Activated naive CD4-positive, alpha-beta T cell treated with anti-CD3 and anti-CD28 coated beads, Interleukin-2, amount 50 U/mL, for 16 hours (primary cell): ENCODE measurements at regions not wholly inside any gene's neighbourhood (a gene's known extent, or its start where the extent isn't known, plus 50 kb on each side); places are given as distances from the start of the nearest gene placed in this dataset.
"Not testable (repeated sequence)": the region's sequence is repeated elsewhere in the genome, so short reads cannot be mapped to it uniquely, and the experiment has no call there.

Experiments used
- DNase-seq: peaks from one replicate; pipeline ENCODE4 v3.0.0-alpha.2; 2020

DNA sequence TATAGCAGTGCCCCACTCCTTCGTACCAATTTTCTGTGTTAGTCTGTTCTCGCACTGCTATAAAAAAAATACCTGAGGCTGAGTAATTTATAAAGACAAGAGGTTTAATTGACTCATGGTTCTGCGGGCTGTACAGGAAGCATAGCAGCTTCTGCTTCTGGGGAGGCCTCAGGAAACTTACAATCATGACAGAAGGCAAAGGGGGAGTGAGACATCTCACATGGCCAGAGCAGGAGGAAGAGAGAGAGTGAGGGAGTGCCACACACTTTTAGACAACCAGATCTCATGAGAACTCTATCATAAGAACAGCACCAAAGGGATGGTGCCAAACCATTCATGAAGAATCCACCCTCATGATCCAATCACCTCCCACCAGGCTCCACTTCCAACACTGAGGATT is 133.8 kb upstream of the USP9X start:
- not testable (repeated sequence) for DNase-seq

GRCh38 chrX:40952855-40953254 is 132.4 kb upstream of the USP9X start:
- DNase-seq = no peak

DNA sequence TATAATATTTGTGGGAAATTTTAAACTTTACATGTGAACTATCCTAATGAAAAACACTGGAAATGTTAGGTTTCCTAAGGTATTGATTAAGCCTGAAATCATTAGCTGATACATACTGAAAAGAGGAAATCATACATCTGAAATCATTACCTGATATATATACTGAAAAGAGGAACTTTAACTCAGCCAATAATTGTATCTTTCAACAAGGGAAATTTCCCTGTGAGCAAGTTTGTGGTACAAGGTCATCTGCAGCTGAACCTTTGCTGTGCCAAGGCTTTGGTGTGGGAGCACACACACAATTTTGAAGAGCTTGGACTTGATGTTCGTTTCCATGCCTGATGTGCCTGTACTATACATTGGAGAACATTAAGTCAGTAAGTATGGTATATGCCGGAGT is 131.9 kb upstream of the USP9X start:
- DNase-seq = no peak

DNA sequence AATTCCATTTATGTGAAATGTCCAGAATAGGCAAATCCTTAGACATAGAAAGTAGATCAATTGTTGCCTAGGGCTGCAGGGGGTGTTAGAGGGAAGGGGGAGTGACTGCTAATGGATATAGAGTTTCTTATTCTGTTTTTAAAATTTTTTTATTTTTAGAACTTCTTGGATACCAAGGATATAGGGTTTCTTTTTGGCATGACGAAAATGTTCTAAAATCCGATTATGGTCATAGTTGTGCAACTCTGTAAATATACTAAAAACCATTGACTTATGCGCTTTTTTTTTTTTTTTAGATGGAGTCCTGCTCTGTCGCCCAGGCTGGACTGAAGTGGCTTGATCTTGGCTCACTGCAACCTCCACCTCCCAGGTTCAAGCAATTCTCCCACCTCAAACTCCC is 125.2 kb upstream of the USP9X start:
- no peak for DNase-seq

- no peak for DNase-seq
Measured at GRCh38 chrX:40962793-40963407, 122.3 kb upstream of the USP9X start.

DNA sequence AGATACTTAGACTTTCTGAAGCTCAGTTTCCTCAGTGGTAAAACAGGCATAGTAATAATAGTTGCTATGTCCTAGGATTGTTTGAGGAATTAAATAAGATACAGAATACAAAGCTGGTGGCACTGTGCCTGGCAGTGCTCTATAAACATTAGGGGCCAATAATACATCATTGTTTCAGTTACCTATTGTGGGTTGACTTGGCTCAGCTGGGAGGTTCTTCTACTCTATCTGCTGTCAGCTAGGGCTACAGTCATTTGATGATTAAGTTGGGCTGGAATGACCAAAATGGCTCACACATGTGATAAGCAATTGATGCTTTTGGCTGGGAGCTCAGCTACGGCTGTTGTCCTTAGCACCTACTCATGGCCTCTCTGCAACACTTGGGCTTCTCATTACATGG is 121.2 kb upstream of the USP9X start:
- no peak for DNase-seq

GRCh38 chrX:40964633-40965586 is 120.3 kb upstream of the USP9X start:
- DNase-seq = no peak

DNA sequence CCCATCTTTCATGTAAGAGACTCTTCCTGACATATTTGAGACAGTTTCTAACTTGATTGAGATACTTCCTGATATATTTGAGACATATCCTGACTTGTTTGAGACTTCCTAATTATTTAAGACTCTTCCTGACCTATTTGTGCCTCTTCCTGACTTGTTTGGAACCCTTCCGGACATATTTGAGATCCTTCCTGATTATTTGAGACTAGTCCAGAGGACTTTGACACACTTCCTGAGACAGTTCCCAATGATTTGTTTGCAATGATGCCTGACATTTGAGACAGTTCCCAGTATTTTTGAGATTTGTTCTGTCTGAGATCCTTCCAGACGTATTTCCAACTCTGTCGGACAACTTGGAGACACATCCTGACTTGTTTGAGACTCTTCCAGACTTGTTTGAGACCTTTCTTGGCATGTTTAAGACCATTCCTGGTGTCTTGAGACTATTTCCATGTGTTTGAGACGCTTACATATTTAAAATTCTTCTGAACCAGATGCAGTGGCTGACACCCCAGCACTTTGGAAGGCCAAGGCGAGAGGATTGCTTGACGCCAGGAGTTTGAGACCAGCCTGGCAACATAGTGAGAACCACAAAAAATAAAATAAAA is 118.9 kb upstream of the USP9X start:
- DNase-seq = no peak

- DNase-seq = no peak
Measured at GRCh38 chrX:40968180-40968579, 117.1 kb upstream of the USP9X start.

DNA sequence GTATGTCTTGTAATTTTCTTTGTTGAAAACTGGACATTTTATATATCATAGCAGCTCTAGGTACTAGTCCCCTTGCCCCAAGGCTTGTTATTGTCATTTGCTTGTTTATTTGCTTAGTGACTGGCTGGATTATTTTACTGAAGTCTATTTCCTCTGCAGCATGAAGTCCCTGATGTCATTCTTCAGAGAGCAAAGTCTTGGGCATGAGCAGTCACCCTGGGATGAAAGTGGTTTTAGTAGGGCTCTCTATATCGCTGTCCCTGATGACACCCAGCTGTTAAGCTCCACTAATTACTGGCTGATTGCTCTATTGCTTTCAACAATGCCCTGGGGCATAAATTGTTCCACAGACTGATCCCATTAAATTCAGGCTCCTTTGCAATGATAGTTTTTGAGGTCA is 113.5 kb upstream of the USP9X start:
- DNase-seq = no peak

- DNase-seq = no peak
Measured at GRCh38 chrX:40973619-40974018, 111.6 kb upstream of the USP9X start.

- no peak for DNase-seq
Measured at GRCh38 chrX:40975951-40976350, 109.3 kb upstream of the USP9X start.

GRCh38 chrX:40976981-40977380 is 108.3 kb upstream of the USP9X start:
- DNase-seq = no peak

DNA sequence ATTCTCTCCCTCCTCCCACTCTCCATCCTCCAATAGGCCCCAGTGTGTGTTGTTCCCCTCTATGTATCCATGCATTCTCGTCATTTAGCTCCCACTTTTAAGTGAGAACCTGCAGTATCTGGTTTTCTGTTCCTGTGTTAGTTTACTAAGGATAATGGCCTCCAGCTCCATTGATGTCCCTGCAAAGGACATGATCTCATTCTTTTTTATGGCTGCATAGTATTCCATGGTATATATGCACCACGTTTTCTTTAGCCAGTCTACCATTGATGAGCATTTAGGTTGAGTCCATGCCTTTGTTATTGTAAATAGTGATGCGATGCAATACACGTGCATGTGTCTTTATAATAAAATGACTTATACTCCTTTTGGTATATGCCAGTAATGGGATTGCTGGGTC is 100.3 kb upstream of the USP9X start:
- DNase-seq = no peak

DNA sequence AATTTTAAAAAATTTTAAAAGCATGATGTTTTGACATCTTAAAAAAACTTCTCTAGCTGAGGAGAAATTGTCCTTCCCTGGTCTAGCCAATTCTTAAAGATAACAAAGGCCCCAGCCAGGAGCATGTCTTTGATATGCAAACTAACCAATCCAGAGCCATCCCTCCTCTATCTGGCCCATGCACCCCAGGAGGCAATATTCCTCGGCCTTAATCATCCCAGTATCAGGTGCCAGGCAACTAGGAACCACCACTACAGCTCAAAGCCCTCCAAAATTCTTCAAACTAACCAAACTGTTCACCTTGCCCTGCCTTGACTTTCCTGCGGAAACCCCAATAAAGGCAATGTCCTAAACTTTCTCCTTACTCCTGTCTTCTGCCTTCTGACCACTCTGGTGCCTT is 97.8 kb upstream of the USP9X start:
- DNase-seq = no peak

GRCh38 chrX:40988100-40988499 is 97.1 kb upstream of the USP9X start:
- no peak for DNase-seq

DNA sequence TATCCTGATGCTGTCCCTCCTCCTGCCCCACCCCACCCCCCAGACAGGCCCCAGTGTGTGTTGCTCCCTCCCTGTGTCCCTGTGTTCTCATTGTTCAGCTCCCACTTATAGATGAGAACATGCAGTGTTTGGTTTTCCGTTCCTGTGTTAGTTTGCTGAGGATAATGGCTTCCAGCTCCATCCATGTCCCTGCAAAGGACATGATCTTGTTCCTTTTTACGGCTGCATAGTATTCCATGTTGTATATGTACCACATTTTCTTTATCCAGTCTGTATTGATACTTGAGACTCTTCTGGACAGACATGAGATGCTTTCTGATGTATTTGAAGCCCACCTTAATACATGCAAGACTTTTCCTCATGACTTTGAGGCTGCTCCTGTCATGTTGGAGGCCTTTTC is 91.8 kb upstream of the USP9X start:
- not testable (repeated sequence) for DNase-seq

DNA sequence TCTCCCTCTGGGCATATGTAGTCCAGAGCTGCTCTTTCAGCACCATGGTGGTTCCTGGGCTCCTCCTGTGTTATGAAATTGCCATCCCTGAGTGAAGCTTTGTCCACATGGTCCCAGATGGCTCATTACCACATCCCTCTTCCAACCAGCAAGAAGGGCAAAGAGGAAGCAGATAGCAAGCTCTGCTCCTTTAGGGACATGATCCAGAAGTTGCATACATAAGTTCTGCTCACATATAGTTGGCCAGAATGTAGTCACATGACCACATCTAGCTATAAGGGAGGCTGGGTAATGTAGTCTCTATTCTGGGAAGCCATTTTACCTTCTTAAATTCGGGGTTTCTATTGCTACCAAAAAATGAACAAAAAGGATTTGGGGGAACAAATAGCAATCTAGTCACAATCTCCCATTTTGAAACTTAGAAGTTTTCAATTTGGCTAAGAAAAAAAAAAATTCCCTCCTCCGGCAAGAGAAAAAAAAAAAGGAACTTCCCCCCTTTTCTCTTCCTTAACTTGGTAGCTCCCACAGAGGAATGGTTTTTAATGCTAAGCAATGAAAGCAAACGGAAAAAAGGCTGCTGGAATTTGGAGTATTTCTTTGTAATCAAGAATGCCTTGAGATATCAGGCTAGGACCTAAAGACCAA is 88.2 kb upstream of the USP9X start:
- DNase-seq = no peak

DNA sequence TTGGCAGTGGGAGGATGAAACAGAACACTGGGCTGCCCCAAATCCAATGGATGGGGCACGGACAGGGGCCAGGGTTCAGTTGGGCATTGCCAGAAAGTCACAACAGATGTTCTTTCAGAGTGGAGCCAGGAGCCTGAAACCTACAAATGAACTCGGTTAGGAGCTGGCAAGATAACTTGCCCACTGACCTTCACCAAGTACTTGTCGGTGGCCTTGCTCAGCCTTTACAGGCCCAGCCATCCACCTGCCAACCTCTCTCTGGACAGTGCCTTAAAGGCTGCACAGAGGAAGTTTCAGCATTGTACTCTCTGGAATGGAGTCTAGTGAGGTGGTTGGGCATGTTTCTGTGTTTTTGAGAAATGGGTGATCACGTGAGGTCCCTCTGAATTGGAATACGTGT is 87.1 kb upstream of the USP9X start:
- DNase-seq = no peak

- no peak for DNase-seq
Measured at GRCh38 chrX:41001327-41001726, 83.9 kb upstream of the USP9X start.

DNA sequence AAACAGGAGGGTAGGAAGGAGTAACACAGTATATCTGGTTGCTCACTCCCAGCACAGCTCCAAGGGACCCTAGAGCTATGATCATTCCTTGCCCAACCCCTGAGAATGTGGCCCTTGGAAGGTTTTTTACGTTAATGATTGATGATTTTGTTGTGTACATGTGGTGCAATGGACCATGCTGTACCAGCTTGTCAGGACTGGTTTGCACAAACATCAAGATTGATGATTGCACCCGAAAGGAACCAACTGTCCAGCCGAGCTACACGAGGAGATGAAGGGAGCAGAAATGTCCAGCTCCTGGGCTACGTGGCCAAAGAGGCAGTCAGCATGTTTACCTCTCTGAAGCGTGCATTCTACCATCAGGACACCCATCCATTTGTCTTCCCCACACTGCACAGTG is 83.2 kb upstream of the USP9X start:
- DNase-seq = no peak

- no peak for DNase-seq
Measured at GRCh38 chrX:41003506-41004270, 81.6 kb upstream of the USP9X start.
